LNCaP clone FGC (cell line): ENCODE measurements at regions not wholly inside any gene's neighbourhood (a gene's known extent, or its start where the extent isn't known, plus 50 kb on each side); places are given as distances from the start of the nearest gene placed in this dataset.

Source experiments
- DNase-seq: peaks from one replicate; pipeline ENCODE4 v3.0.0-alpha.2; 2011; ENCODE audit warnings: low read depth
- H3K4me3 ChIP-seq: 2 replicates; pipeline ENCODE4 v1.5.1; 2011; ENCODE audit warnings: mild to moderate bottlenecking, low read depth, low read length, control low read depth
- TF ChIP-seq, protein P1 (sequence below): IDR thresholded peaks from 2 replicates; pipeline ENCODE4 v1.5.1; 2012; ENCODE audit warnings: mild to moderate bottlenecking; ENCODE audit not compliant: control insufficient read depth, insufficient read depth; ENCODE audit errors: extremely low read depth

DNA sequence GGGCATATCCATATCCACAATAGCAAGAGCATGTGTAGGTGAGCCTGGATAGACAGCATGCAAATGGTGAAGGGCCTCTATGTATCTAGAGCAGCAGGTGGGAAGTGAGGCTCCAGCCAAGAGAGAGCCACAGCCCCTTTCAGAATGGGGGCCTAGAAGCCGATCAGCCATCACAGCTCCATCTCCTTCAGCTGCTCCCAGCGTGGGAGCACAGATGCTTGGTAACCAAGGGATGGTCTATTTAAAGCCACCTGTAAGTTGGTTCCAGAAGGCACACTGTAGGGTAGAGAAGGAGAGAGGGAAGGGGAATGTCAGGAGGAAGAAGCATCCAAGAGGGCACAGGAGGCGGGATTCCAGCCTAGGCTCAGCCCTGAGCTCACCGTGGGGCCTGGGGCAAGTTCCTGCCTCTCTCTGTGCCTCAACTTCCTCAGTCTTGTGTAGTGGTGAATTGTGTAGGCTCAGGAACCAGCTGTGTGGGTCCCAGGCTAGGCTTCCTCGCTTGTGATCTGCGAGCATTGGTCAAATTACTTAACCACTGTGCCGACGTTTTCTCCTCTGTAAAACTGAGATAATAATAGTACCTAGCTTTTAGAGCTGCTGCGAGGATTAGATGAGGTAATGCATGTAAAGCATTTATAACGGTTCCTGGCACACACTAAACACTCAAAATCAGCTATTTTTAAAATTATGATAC, 122.9 kb upstream of the NAV2 start:
- H3K4me3 ChIP-seq: no peak overlapping the region
- TF ChIP-seq, protein P1, sequence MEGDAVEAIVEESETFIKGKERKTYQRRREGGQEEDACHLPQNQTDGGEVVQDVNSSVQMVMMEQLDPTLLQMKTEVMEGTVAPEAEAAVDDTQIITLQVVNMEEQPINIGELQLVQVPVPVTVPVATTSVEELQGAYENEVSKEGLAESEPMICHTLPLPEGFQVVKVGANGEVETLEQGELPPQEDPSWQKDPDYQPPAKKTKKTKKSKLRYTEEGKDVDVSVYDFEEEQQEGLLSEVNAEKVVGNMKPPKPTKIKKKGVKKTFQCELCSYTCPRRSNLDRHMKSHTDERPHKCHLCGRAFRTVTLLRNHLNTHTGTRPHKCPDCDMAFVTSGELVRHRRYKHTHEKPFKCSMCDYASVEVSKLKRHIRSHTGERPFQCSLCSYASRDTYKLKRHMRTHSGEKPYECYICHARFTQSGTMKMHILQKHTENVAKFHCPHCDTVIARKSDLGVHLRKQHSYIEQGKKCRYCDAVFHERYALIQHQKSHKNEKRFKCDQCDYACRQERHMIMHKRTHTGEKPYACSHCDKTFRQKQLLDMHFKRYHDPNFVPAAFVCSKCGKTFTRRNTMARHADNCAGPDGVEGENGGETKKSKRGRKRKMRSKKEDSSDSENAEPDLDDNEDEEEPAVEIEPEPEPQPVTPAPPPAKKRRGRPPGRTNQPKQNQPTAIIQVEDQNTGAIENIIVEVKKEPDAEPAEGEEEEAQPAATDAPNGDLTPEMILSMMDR: no peak
- no peak for DNase-seq

DNA sequence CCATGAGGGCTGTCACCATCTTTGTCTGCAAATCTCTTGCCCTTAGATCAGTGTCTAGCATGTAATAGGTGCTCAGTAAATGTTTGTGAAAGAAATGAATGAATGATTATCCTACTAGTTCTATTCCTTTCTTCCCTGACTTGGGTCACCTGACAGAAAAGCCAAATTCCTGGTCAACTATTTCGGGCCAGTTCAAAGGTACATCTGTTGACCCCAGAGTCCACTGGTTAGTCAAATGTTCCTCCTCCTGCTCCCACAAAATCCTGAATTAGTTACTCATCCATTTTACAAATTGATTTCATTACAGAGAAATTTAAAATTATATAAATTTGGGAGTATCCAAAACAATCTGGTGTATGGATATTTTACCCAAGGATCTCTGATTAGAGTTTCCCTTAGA, 124.7 kb upstream of the NAV2 start:
- no peak for DNase-seq
- TF ChIP-seq, protein P1: no peak
- no peak overlapping the region for H3K4me3 ChIP-seq

DNA sequence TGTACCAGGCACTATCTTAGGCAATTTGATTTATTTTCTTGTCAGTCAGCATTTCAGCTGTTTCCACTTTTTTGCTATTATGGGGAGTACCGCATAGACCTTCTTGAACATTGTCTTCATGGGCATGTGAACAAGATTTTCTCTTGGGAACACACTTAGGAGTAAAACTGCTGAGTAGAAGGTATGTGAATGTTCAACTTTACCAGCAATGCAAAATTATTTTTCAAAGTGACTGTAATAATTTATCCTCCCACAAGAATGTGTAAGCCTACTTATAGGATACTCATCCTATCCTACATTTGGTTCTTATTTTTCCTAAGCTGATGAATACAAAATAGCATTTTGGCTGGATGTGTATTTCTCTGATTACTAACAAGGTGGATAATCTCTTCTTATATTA, 132.0 kb upstream of the NAV2 start:
- TF ChIP-seq, protein P1: no peak
- DNase-seq: no peak
- H3K4me3 ChIP-seq: no peak overlapping the region

DNA sequence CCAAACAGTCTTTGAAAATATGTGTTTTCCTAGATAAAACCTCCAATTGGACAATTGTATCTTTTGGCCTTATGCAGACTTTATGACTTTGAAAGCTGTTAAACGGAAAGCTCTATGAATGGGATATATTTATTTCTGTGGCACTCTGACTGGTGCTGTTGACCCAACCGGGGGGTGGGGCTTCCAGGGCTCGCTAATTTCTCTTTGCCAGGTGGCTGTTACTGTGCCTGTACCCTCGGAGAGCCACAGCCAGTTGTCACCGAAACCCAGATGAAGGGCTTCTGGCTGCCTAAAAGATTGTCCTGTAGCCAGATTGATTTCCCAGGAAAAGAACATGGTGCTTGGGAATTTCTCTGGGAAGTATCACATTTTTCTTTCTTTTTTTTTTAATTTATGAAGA, 132.7 kb upstream of the NAV2 start:
- no peak for DNase-seq
- no peak overlapping the region for H3K4me3 ChIP-seq
- TF ChIP-seq, protein P1: no peak

DNA sequence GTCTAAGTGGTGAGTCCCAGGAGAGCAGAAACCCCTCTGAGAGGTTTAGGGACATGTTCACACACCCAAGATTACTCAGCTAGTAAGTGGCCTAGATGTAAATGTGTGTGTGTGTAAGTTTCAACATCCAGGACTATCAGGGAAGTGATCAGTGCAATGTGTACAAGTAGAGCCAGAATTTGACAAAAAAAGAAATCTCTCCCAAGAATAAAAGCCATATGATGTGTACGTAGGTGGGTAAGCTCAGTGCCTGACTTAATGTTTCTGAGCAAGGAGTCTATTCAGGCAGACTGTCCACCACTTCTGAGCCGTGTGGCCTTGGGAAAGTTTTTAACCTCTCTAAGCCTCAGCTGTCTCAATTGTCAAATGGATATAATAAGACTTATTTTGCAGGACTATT, 133.8 kb upstream of the NAV2 start:
- no peak overlapping the region for H3K4me3 ChIP-seq
- TF ChIP-seq, protein P1: no peak
- no peak for DNase-seq

DNA sequence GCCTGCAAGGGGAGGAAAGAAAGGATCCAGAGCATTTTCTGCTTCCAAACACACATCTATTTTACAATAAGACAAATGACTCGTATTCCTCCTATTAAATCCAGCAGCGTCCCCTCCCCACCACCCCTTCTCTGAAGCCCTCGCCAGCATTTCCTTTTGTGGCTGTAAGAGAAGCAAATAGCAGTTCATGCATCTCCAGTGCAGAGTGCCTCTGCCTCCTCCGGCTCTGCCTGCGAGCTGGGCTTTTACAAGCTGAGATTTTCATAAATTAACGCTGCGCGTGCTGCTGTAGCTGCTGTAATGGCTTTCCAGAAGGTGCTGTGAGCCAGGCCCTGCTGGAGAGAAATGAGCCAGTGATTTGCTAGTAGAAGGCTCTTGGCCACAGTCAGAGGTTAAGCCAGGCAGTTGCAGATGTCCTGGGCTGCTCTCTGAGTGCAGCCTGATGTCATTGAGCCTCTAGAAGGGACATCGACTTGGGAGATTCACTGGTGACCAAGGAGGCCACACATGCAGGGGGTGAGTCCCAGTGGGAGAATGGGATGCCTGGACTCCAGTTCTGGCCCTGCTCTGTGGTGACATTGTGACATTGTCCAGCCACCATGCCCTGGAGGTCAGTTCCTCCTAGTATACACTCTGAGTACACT, 134.5 kb upstream of the NAV2 start:
- no peak for DNase-seq
- TF ChIP-seq, protein P1: no peak
- no peak overlapping the region for H3K4me3 ChIP-seq

DNA sequence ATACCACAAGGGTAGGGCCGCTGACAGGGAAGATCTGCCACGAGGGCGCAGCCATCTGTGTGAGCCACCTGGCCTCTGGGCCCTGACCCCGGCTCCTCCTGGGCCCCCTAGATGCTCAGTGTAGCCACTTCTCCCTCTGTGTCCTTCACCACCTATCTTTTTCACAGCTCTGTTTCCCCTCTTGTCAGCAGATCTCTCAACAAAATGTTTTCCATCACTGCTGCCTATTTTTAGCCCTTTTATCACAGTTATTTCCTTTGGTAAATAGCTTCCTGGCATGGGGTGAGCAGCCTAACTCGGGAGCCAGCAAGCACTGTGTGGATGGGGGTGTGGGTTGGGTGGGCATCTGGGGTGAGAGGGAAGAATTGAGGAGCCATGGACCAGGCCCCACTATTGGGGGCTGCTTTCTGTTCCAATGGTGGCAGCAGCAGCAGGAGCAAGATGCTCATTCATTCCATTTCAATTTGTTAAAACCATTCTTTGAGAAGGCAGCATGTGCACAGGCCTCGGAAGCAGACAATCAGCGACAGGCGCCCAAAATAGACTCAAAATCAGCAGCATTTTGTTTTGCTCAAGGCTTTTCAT, 135.2 kb upstream of the NAV2 start:
- H3K4me3 ChIP-seq: no peak overlapping the region
- no peak for DNase-seq
- TF ChIP-seq, protein P1: no peak
